Endothelial cell of umbilical vein (primary cell): ENCODE measurements at regions not wholly inside any gene's neighbourhood (a gene's known extent, or its start where the extent isn't known, plus 50 kb on each side); places are given as distances from the start of the nearest gene placed in this dataset.

Source experiments
- BruUV-seq: library from RNA; stranded (reverse); fragments of 400-500 nt; replicated peaks from 2 replicates; lab custom pipeline; 2021; lab: Mats Ljungman, UMichigan
- CTCF ChIA-PET: fragments of 300-600, 350-600 bp; sonication (Branson Sonifier 250); formaldehyde crosslinking; loops from one replicate; lab custom pipeline; 2021; ENCODE audit warnings: antibody characterized with exemption, inconsistent platforms; lab: Charles Lee
- POLR2A ChIA-PET: fragments of 300-600, 350-600 bp; sonication (Branson Sonifier 250); formaldehyde crosslinking; loops from one replicate; lab custom pipeline; 2021; ENCODE audit warnings: antibody characterized with exemption, inconsistent platforms; lab: Charles Lee
- DNase-seq: peaks from one replicate; pipeline ENCODE4 v3.0.0-alpha.2; 2011; ENCODE audit warnings: low read depth, low spot score
- FAIRE-seq: peaks from 2 replicates; lab custom pipeline; 2011; peaks lifted over from hg19 to GRCh38; lab: Jason Lieb, UNC
- H2AFZ ChIP-seq: 2 replicates; pipeline ENCODE4 v1.6.0; 2012; ENCODE audit warnings: low read depth, low read length, control low read depth, inconsistent platforms
- H3K27ac ChIP-seq: 2 replicates; pipeline ENCODE4 v1.5.1; 2011; ENCODE audit warnings: low read depth, mild to moderate bottlenecking, control low read depth, low read length, moderate library complexity; ENCODE audit not compliant: insufficient read depth
- H3K27me3 ChIP-seq, 2 experiments: 2 replicates each; pipeline versions ENCODE4 v1.6.0 to v1.6.1; 2011; ENCODE audit warnings: low read length in 2 of 2, mixed read lengths in 1 of 2; ENCODE audit not compliant: control insufficient read depth in 2 of 2, insufficient read depth in 2 of 2
- H3K36me3 ChIP-seq, 2 experiments: 2 replicates in 1 of 2; 3 replicates in 1 of 2; pipeline ENCODE4 v1.5.1; 2011; ENCODE audit warnings: low read length in 2 of 2, mild to moderate bottlenecking in 1 of 2, moderate library complexity in 1 of 2; ENCODE audit not compliant: control insufficient read depth in 2 of 2, insufficient read depth in 2 of 2; ENCODE audit errors: extremely low read depth in 1 of 2
- H3K4me1 ChIP-seq: 3 replicates; pipeline ENCODE4 v1.5.1; 2011; ENCODE audit warnings: mild to moderate bottlenecking, low read length; ENCODE audit not compliant: control insufficient read depth, insufficient read depth; ENCODE audit errors: extremely low read depth
- H3K4me2 ChIP-seq: 2 replicates; pipeline ENCODE4 v1.6.1; 2011; ENCODE audit warnings: low read length, control low read depth, mixed read lengths; ENCODE audit not compliant: insufficient read depth
- H3K4me3 ChIP-seq, 3 experiments: fragments of 200-600 bp in 1 of 3; sonication (generic), shearing (Covaris generic) in 1 of 3; replicated peaks in 1 of 3; 2 replicates each; pipeline ENCODE4 v1.5.1; 2011 to 2016; ENCODE audit warnings: control low read depth in 3 of 3, low read length in 3 of 3, mild to moderate bottlenecking in 2 of 3, inconsistent platforms in 1 of 3, low read depth in 1 of 3, moderate library complexity in 1 of 3; ENCODE audit not compliant: insufficient read depth in 1 of 3
- H3K79me2 ChIP-seq: 2 replicates; pipeline ENCODE4 v1.6.0; 2012; ENCODE audit warnings: low read length, inconsistent platforms; ENCODE audit not compliant: control insufficient read depth, insufficient read depth
- H3K9ac ChIP-seq: replicated peaks from 2 replicates; pipeline ENCODE3; 2011; ENCODE audit warnings: low read length, control low read depth; ENCODE audit not compliant: insufficient read depth; ENCODE audit errors: extremely low read depth
- H3K9me1 ChIP-seq: replicated peaks from 3 replicates; pipeline ENCODE4 v1.6.0; 2011; ENCODE audit warnings: mild to moderate bottlenecking, low read length; ENCODE audit not compliant: control insufficient read depth, insufficient read depth; ENCODE audit errors: extremely low read depth
- H3K9me3 ChIP-seq: replicated peaks from 2 replicates; pipeline ENCODE4 v1.5.1; 2012; ENCODE audit warnings: low read length, inconsistent platforms; ENCODE audit not compliant: control insufficient read depth, insufficient read depth
- H4K20me1 ChIP-seq: replicated peaks from 2 replicates; pipeline ENCODE3; 2011; ENCODE audit warnings: mild to moderate bottlenecking, low read length; ENCODE audit not compliant: control insufficient read depth, insufficient read depth; ENCODE audit errors: extremely low read depth
- CTCF ChIP-seq, 2 donors: IDR thresholded peaks; 1 replicate in 1 of 2; 2 replicates in 1 of 2; pipeline ENCODE4 v1.5.1; 2011; ENCODE audit warnings: low read length in 2 of 2, mild to moderate bottlenecking in 2 of 2, moderate library complexity in 2 of 2, control low read depth in 1 of 2, inconsistent platforms in 1 of 2, low read depth in 1 of 2; ENCODE audit not compliant: insufficient read depth in 1 of 2; ENCODE audit errors: extremely low read depth in 1 of 2
- EZH2 ChIP-seq: IDR thresholded peaks from 2 replicates; pipeline ENCODE4 v1.6.1; 2012; ENCODE audit warnings: borderline replicate concordance, low read depth, mild to moderate bottlenecking, moderate library complexity, low read length, inconsistent platforms; ENCODE audit not compliant: severe bottlenecking
- FOS ChIP-seq: IDR thresholded peaks from 2 replicates; pipeline ENCODE4 v1.6.1; 2011; ENCODE audit warnings: mild to moderate bottlenecking, low read length, moderate library complexity, borderline replicate concordance; ENCODE audit not compliant: insufficient read depth
- GATA2 ChIP-seq: IDR thresholded peaks from 2 replicates; pipeline ENCODE4 v1.7.0; 2011; ENCODE audit warnings: low read depth, mild to moderate bottlenecking, moderate library complexity, mixed read lengths, low read length; ENCODE audit not compliant: insufficient read length, insufficient read depth
- JUN ChIP-seq: IDR thresholded peaks from 2 replicates; pipeline ENCODE4 v1.6.1; 2011; ENCODE audit warnings: borderline replicate concordance, low read depth; ENCODE audit not compliant: insufficient read length, insufficient read depth
- MAX ChIP-seq: IDR thresholded peaks from 2 replicates; pipeline ENCODE4 v1.6.1; 2011; ENCODE audit not compliant: insufficient read depth, insufficient read length
- MYC ChIP-seq: IDR thresholded peaks from one replicate; pipeline ENCODE4 v1.6.1; 2011; ENCODE audit warnings: mild to moderate bottlenecking, low read depth, low read length
- POLR2A ChIP-seq: IDR thresholded peaks from 2 replicates; pipeline ENCODE4 v1.6.1; 2012; ENCODE audit warnings: low read depth, mild to moderate bottlenecking, control low read depth, low read length
- POLR2AphosphoS5 ChIP-seq: IDR thresholded peaks from 2 replicates; pipeline ENCODE4 v1.6.1; 2012; ENCODE audit warnings: low read depth, mild to moderate bottlenecking, control low read depth, low read length, moderate library complexity; ENCODE audit not compliant: insufficient read depth
- dilution Hi-C: fragments of 300-500 bp; cut with MboI; formaldehyde crosslinking; loops from one replicate; pipeline ENCODE4 v1.15.0; 2019; ENCODE audit warnings: low sequenced_read_pairs; ENCODE audit not compliant: extremely low pct_ligation_motif_present
- intact Hi-C: fragments of 100-400 bp; cut with micrococcal nuclease; formaldehyde crosslinking; loops from one replicate; pipeline ENCODE4 v1.10.0; 2022

GRCh38 chr2:145108361-145108778, 588.5 kb upstream of the ZEB2 start:
- Histone ChIP-seq H3K9ac (no peak overlapping the region), H3K4me1 (peaks cover 10% of the 10 kb centered on the region), H3K79me2 (no peaks in the 10 kb centered on the region), H2AFZ (no peak overlapping the region), H3K4me3 (no peak overlapping the region), H3K9me3 (no peaks in the 10 kb centered on the region), H3K27me3 (no peaks in the 10 kb centered on the region), H3K36me3 (no peaks in the 10 kb centered on the region), H4K20me1 (no peaks in the 10 kb centered on the region), H3K4me2 (no peak overlapping the region), H3K9me1 (no peaks in the 10 kb centered on the region), H3K27ac (no peak overlapping the region)
- FAIRE-seq, result no peak
- intact Hi-C loops, result no loop called here
- POLR2A ChIA-PET, result no interaction called here
- no peak for TF ChIP-seq GATA2
- TF ChIP-seq MYC, result no peak
- TF ChIP-seq EZH2, result no peak
- no peak for TF ChIP-seq POLR2A
- no peak for TF ChIP-seq JUN
- no peak for TF ChIP-seq FOS
- no peak for TF ChIP-seq CTCF (IDR thresholded peaks at IDR 0.05; ENCODE audit: extremely low read depth in 1 of 2, insufficient read depth in 1 of 2, low read depth in 1 of 2, low read length in 2 of 2)
- TF ChIP-seq POLR2AphosphoS5, result no peak
- no peak for TF ChIP-seq MAX
- dilution Hi-C loops, result no loop called here
- no peak for DNase-seq
- no TSS peak for BruUV-seq
- CTCF ChIA-PET, result no interaction called here
